ENCODE measurements at regions not wholly inside any gene's neighbourhood (a gene's known extent, or its start where the extent isn't known, plus 50 kb on each side); places are given as distances from the start of the nearest gene placed in this dataset.

DNA sequence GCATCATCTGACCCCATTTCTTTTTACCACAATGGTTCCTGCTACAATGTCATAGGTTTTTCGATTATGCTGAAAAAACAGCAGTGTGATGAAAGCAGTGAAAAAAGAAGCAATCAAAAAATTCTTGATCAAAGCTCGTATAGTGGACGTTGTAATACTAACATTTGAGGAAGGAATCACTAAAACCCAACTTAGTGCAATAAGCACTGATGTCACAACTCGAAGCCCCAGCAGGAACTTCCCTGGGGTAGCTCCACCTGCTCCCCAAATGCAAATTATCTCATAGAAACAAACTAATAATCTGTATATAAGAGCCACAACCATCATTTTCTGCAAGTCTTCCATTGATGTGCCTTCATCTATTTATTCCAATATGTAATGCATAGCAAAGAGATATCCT is 285.6 kb upstream of the SGK1 start:
- dilution Hi-C loops (cut with MboI; ENCODE audit: extremely low pct_ligation_motif_present, low sequenced_read_pairs) (no loop called here), intact Hi-C loops (cut with micrococcal nuclease) (no loop called here)
- Histone ChIP-seq H3K9me3 (replicated peaks; ENCODE audit: control insufficient read depth, insufficient read depth, low read length) (no peaks in the 10 kb centered on the region), H3K4me2 (ENCODE audit: insufficient read depth, low read length) (no peak overlapping the region), H4K20me1 (replicated peaks; ENCODE audit: control insufficient read depth, extremely low read depth, insufficient read depth, low read length) (no peaks in the 10 kb centered on the region), H3K79me2 (ENCODE audit: control insufficient read depth, insufficient read depth, low read length) (no peaks in the 10 kb centered on the region), H3K27me3 (ENCODE audit: control insufficient read depth in 2 of 2, insufficient read depth in 2 of 2, low read length in 2 of 2) (no peaks in the 10 kb centered on the region), H3K4me3 (replicated peaks in 1 of 3; ENCODE audit: insufficient read depth in 1 of 3, low read depth in 1 of 3, low read length in 3 of 3) (no peak overlapping the region), H3K36me3 (ENCODE audit: control insufficient read depth in 2 of 2, extremely low read depth in 1 of 2, insufficient read depth in 2 of 2, low read length in 2 of 2) (no peaks in the 10 kb centered on the region), H3K27ac (ENCODE audit: insufficient read depth, low read depth, low read length) (no peak overlapping the region), H3K4me1 (ENCODE audit: control insufficient read depth, extremely low read depth, insufficient read depth, low read length) (no peaks in the 10 kb centered on the region), H2AFZ (ENCODE audit: low read depth, low read length) (no peak overlapping the region), H3K9ac (replicated peaks; ENCODE audit: extremely low read depth, insufficient read depth, low read length) (no peak overlapping the region), H3K9me1 (replicated peaks; ENCODE audit: control insufficient read depth, extremely low read depth, insufficient read depth, low read length) (no peaks in the 10 kb centered on the region)
- CTCF ChIA-PET = no interaction called here
- no TSS peak for BruUV-seq (replicated peaks)
- FAIRE-seq = no peak
- no peak for TF ChIP-seq MAX (IDR thresholded peaks at IDR 0.05; ENCODE audit: insufficient read depth, insufficient read length)
- TF ChIP-seq MYC (IDR thresholded peaks at IDR 0.05; ENCODE audit: low read depth, low read length) = no peak
- no peak for TF ChIP-seq GATA2 (IDR thresholded peaks at IDR 0.05; ENCODE audit: insufficient read depth, insufficient read length, low read depth, low read length)
- no peak for TF ChIP-seq FOS (IDR thresholded peaks at IDR 0.05; ENCODE audit: borderline replicate concordance, insufficient read depth, low read length)
- no peak for TF ChIP-seq EZH2 (IDR thresholded peaks at IDR 0.05; ENCODE audit: borderline replicate concordance, low read depth, low read length, severe bottlenecking)
- no peak for TF ChIP-seq POLR2A (IDR thresholded peaks at IDR 0.05; ENCODE audit: low read depth, low read length)
- TF ChIP-seq JUN (IDR thresholded peaks at IDR 0.05; ENCODE audit: borderline replicate concordance, insufficient read depth, insufficient read length, low read depth) = no peak
- no peak for TF ChIP-seq CTCF (IDR thresholded peaks at IDR 0.05; ENCODE audit: extremely low read depth in 1 of 2, insufficient read depth in 1 of 2, low read depth in 1 of 2, low read length in 2 of 2)
- TF ChIP-seq POLR2AphosphoS5 (IDR thresholded peaks at IDR 0.05; ENCODE audit: insufficient read depth, low read depth, low read length) = no peak
- no peak for DNase-seq (ENCODE audit: low read depth, low spot score)
- POLR2A ChIA-PET = no interaction called here

Measured in endothelial cell of umbilical vein (primary cell).